ENCODE measurements at regions not wholly inside any gene's neighbourhood (a gene's known extent, or its start where the extent isn't known, plus 50 kb on each side); places are given as distances from the start of the nearest gene placed in this dataset.

GRCh38 chr3:174681784-174682183 lies 177.3 kb upstream of the NAALADL2 start:
- no peak for DNase-seq (ENCODE audit: low read depth in 2 of 2)
- H3K4me3 ChIP-seq (replicated peaks in 1 of 2; ENCODE audit: low read depth in 2 of 2, low read length in 2 of 2): no peak overlapping the region
- no peak for TF ChIP-seq CTCF (IDR thresholded peaks at IDR 0.05; ENCODE audit: low read depth, low read length)

- DNase-seq (ENCODE audit: low read depth in 2 of 2): no peak
- no peak for TF ChIP-seq CTCF (IDR thresholded peaks at IDR 0.05; ENCODE audit: low read depth, low read length)
- H3K4me3 ChIP-seq (replicated peaks in 1 of 2; ENCODE audit: low read depth in 2 of 2, low read length in 2 of 2): no peak overlapping the region
Measured at GRCh38 chr3:174685796-174686195, 173.3 kb upstream of the NAALADL2 start.

- no peak overlapping the region for H3K4me3 ChIP-seq (replicated peaks in 1 of 2; ENCODE audit: low read depth in 2 of 2, low read length in 2 of 2)
- DNase-seq (ENCODE audit: low read depth in 2 of 2): no peak
- no peak for TF ChIP-seq CTCF (IDR thresholded peaks at IDR 0.05; ENCODE audit: low read depth, low read length)
Measured at GRCh38 chr3:174697310-174697709, 161.8 kb upstream of the NAALADL2 start.

GRCh38 chr3:174700736-174701135 lies 158.4 kb upstream of the NAALADL2 start:
- TF ChIP-seq CTCF (IDR thresholded peaks at IDR 0.05; ENCODE audit: low read depth, low read length): no peak
- no peak for DNase-seq (ENCODE audit: low read depth in 2 of 2)
- H3K4me3 ChIP-seq (replicated peaks in 1 of 2; ENCODE audit: low read depth in 2 of 2, low read length in 2 of 2): no peak overlapping the region

- DNase-seq (ENCODE audit: low read depth in 2 of 2): peak; percentile 9 to 34
- no peak for TF ChIP-seq CTCF (IDR thresholded peaks at IDR 0.05; ENCODE audit: low read depth, low read length)
- H3K4me3 ChIP-seq (replicated peaks in 1 of 2; ENCODE audit: low read depth in 2 of 2, low read length in 2 of 2): no peak overlapping the region
Measured at GRCh38 chr3:174710612-174711011, 148.5 kb upstream of the NAALADL2 start.

- H3K4me3 ChIP-seq (replicated peaks in 1 of 2; ENCODE audit: low read depth in 2 of 2, low read length in 2 of 2): no peak overlapping the region
- TF ChIP-seq CTCF (IDR thresholded peaks at IDR 0.05; ENCODE audit: low read depth, low read length): no peak
- DNase-seq (ENCODE audit: low read depth in 2 of 2): no peak
Measured at GRCh38 chr3:174715386-174715785, 143.7 kb upstream of the NAALADL2 start.

GRCh38 chr3:174716956-174717505 lies 142.1 kb upstream of the NAALADL2 start:
- DNase-seq (ENCODE audit: low read depth in 2 of 2): no peak
- no peak overlapping the region for H3K4me3 ChIP-seq (replicated peaks in 1 of 2; ENCODE audit: low read depth in 2 of 2, low read length in 2 of 2)
- TF ChIP-seq CTCF (IDR thresholded peaks at IDR 0.05; ENCODE audit: low read depth, low read length): no peak
